ENCODE measurements at regions not wholly inside any gene's neighbourhood (a gene's known extent, or its start where the extent isn't known, plus 50 kb on each side); places are given as distances from the start of the nearest gene placed in this dataset.

GRCh38 chr5:5793242-5794117, 371.0 kb downstream of the ICE1 start:
- intact Hi-C loops (cut with DNase I), result no loop called here
- Histone ChIP-seq H3K27me3 (no peaks in the 10 kb centered on the region), H3K4me1 (peaks cover 0 to 14% (median 6%) of the 10 kb centered on the region in 4 donors), H3K27ac (no peak overlapping the region), H3K36me3 (no peaks in the 10 kb centered on the region), H3K9me3 (no peaks in the 10 kb centered on the region), H3K4me3 (no peak overlapping the region)
- 66 to 78% methylated on average over 10 of the region's 10 CpGs for WGBS, 2 donors
- TF ChIP-seq CTCF (IDR thresholded peaks at IDR 0.05) (no peak), EP300 (IDR thresholded peaks at IDR 0.05) (no peak), POLR2AphosphoS5 (IDR thresholded peaks at IDR 0.05) (no peak), POLR2A (IDR thresholded peaks at IDR 0.05) (no peak)
- DNase-seq, result no peak

- no peaks in the 10 kb centered on the region for H3K36me3 ChIP-seq
- H3K9me3 ChIP-seq, result peaks cover 0 to 3% (median 0%) of the 10 kb centered on the region in 4 donors
- no peaks in the 10 kb centered on the region for H3K27me3 ChIP-seq
- no peak for TF ChIP-seq POLR2A (IDR thresholded peaks at IDR 0.05)
- TF ChIP-seq CTCF (IDR thresholded peaks at IDR 0.05), result no peak
- TF ChIP-seq POLR2AphosphoS5 (IDR thresholded peaks at IDR 0.05), result no peak
- no peak for TF ChIP-seq EP300 (IDR thresholded peaks at IDR 0.05)
- H3K4me1 ChIP-seq, result peaks cover 0 to 8% (median 3%) of the 10 kb centered on the region in 4 donors
- intact Hi-C loops (cut with DNase I), result no loop called here
- no peak for DNase-seq
- H3K4me3 ChIP-seq, result no peak overlapping the region
- whole genome bisulfite sequencing, 2 donors, result 87 to 89% methylated on average over 1 of the region's 1 CpG
- no peak overlapping the region for H3K27ac ChIP-seq
These were observed 369.6 kb downstream of the ICE1 start for GRCh38 chr5:5792106-5792505.

- Histone ChIP-seq H3K4me1 (peaks cover 0 to 5% (median 0%) of the 10 kb centered on the region in 4 donors), H3K9me3 (peaks cover 0 to 3% (median 0%) of the 10 kb centered on the region in 4 donors), H3K27me3 (no peaks in the 10 kb centered on the region), H3K4me3 (no peak overlapping the region), H3K27ac (no peak overlapping the region), H3K36me3 (no peaks in the 10 kb centered on the region)
- no peak for DNase-seq
- WGBS, 2 donors, result 87 to 88% methylated on average over 5 of the region's 5 CpGs
- TF ChIP-seq EP300 (IDR thresholded peaks at IDR 0.05) (no peak), CTCF (IDR thresholded peaks at IDR 0.05) (no peak), POLR2A (IDR thresholded peaks at IDR 0.05) (no peak), POLR2AphosphoS5 (IDR thresholded peaks at IDR 0.05) (no peak)
- intact Hi-C loops (cut with DNase I), result no loop called here
These were observed 366.3 kb downstream of the ICE1 start for GRCh38 chr5:5788793-5789192.

GRCh38 chr5:5787373-5787772, 364.9 kb downstream of the ICE1 start:
- intact Hi-C loops (cut with DNase I), result no loop called here

More at GRCh38 chr5:5787373-5787772, 364.9 kb downstream of the ICE1 start:
- TF ChIP-seq POLR2A (IDR thresholded peaks at IDR 0.05) (no peak), POLR2AphosphoS5 (IDR thresholded peaks at IDR 0.05) (no peak), EP300 (IDR thresholded peaks at IDR 0.05) (no peak), CTCF (IDR thresholded peaks at IDR 0.05) (no peak)
- H3K27ac ChIP-seq, result no peak overlapping the region
- H3K9me3 ChIP-seq, result peaks cover 0 to 3% (median 0%) of the 10 kb centered on the region in 4 donors
- no peaks in the 10 kb centered on the region for H3K36me3 ChIP-seq
- H3K27me3 ChIP-seq, result no peaks in the 10 kb centered on the region
- peaks cover 0 to 5% (median 0%) of the 10 kb centered on the region in 4 donors for H3K4me1 ChIP-seq
- no peak for DNase-seq
- H3K4me3 ChIP-seq, result no peak overlapping the region
- 80 to 89% methylated on average over 2 of the region's 2 CpGs for WGBS, 2 donors

Data from sigmoid colon (tissue), 6 donors.